ENCODE measurements at regions not wholly inside any gene's neighbourhood (a gene's known extent, or its start where the extent isn't known, plus 50 kb on each side); places are given as distances from the start of the nearest gene placed in this dataset.

DNA sequence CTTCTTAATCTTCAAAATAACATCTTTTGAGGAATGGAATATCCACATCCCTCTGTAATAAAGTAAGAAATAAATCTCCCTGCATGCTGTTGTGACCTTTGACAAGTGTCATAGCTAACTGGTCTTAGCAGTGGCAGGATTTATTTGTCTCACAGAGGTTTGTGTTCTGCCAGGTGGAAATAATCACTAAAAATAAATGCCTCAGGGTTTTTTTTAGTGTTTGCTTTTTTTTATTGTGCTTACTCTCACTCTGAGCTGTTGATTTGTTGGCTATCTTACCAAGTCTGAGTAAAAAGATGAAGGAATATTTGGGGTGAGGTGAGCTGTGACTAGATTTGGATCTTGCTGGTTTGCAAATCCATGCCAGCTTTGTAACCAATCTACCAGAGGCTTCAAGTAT lies 285.4 kb downstream of the ALG10B start:
- H3K9me3 ChIP-seq: peaks cover 0 to 28% (median 8%) of the 10 kb centered on the region in 11 donors
- no peak for DNase-seq
- no peak overlapping the region for H3K27ac ChIP-seq
- H3K36me3 ChIP-seq: no peaks in the 10 kb centered on the region
- ATAC-seq: no peak
- H3K27me3 ChIP-seq: no peaks in the 10 kb centered on the region
- TF ChIP-seq, protein P1, sequence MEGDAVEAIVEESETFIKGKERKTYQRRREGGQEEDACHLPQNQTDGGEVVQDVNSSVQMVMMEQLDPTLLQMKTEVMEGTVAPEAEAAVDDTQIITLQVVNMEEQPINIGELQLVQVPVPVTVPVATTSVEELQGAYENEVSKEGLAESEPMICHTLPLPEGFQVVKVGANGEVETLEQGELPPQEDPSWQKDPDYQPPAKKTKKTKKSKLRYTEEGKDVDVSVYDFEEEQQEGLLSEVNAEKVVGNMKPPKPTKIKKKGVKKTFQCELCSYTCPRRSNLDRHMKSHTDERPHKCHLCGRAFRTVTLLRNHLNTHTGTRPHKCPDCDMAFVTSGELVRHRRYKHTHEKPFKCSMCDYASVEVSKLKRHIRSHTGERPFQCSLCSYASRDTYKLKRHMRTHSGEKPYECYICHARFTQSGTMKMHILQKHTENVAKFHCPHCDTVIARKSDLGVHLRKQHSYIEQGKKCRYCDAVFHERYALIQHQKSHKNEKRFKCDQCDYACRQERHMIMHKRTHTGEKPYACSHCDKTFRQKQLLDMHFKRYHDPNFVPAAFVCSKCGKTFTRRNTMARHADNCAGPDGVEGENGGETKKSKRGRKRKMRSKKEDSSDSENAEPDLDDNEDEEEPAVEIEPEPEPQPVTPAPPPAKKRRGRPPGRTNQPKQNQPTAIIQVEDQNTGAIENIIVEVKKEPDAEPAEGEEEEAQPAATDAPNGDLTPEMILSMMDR (IDR thresholded peaks at IDR 0.05): no peak
- no peak overlapping the region for H3K4me3 ChIP-seq
- intact Hi-C loops (cut with DNase I): no loop called here
- H3K4me1 ChIP-seq: no peaks in the 10 kb centered on the region

All from heart right ventricle (tissue), 15 donors.